ENCODE measurements at regions not wholly inside any gene's neighbourhood (a gene's known extent, or its start where the extent isn't known, plus 50 kb on each side); places are given as distances from the start of the nearest gene placed in this dataset.

GRCh38 chr11:93049740-93050139 lies 80.3 kb downstream of the MTNR1B start:
- Histone ChIP-seq H3K27me3 (ENCODE audit: control insufficient read depth in 3 of 3, insufficient read depth in 3 of 3, low read length in 2 of 3) (peaks cover 0 to 4% (median 0%) of the 10 kb centered on the region in 3 donors), H3K9ac (ENCODE audit: insufficient read depth in 1 of 2, low read length in 2 of 2) (no peak overlapping the region), H3K9me3 (ENCODE audit: control insufficient read depth in 4 of 4, insufficient read depth in 3 of 4, low read length in 3 of 4) (no peaks in the 10 kb centered on the region), H3K4me1 (ENCODE audit: control insufficient read depth in 5 of 5, insufficient read depth in 5 of 5, low read length in 5 of 5) (no peaks in the 10 kb centered on the region), H3K36me3 (ENCODE audit: control insufficient read depth in 4 of 4, insufficient read depth in 4 of 4, low read length in 4 of 4) (no peaks in the 10 kb centered on the region), H3K4me3 (no peak overlapping the region), H3K27ac (ENCODE audit: low read depth in 1 of 2, low read length in 1 of 2) (no peak overlapping the region)
- DNase-seq (no peak), ATAC-seq (ENCODE audit: insufficient read depth, low FRiP score) (no peak)
- WGBS, 2 donors: 31 to 43% methylated on average over 1 of the region's 1 CpG
- TF ChIP-seq, protein P1, sequence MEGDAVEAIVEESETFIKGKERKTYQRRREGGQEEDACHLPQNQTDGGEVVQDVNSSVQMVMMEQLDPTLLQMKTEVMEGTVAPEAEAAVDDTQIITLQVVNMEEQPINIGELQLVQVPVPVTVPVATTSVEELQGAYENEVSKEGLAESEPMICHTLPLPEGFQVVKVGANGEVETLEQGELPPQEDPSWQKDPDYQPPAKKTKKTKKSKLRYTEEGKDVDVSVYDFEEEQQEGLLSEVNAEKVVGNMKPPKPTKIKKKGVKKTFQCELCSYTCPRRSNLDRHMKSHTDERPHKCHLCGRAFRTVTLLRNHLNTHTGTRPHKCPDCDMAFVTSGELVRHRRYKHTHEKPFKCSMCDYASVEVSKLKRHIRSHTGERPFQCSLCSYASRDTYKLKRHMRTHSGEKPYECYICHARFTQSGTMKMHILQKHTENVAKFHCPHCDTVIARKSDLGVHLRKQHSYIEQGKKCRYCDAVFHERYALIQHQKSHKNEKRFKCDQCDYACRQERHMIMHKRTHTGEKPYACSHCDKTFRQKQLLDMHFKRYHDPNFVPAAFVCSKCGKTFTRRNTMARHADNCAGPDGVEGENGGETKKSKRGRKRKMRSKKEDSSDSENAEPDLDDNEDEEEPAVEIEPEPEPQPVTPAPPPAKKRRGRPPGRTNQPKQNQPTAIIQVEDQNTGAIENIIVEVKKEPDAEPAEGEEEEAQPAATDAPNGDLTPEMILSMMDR (IDR thresholded peaks at IDR 0.05; ENCODE audit: control extremely low read depth, extremely low read depth): no peak

GRCh38 chr11:93051186-93051585 lies 81.7 kb downstream of the MTNR1B start:
- no peak overlapping the region for H3K9ac ChIP-seq (ENCODE audit: insufficient read depth in 1 of 2, low read length in 2 of 2)
- no peaks in the 10 kb centered on the region for H3K9me3 ChIP-seq (ENCODE audit: control insufficient read depth in 4 of 4, insufficient read depth in 3 of 4, low read length in 3 of 4)
- H3K4me1 ChIP-seq (ENCODE audit: control insufficient read depth in 5 of 5, insufficient read depth in 5 of 5, low read length in 5 of 5): no peaks in the 10 kb centered on the region
- H3K4me3 ChIP-seq: no peak overlapping the region
- no peaks in the 10 kb centered on the region for H3K36me3 ChIP-seq (ENCODE audit: control insufficient read depth in 4 of 4, insufficient read depth in 4 of 4, low read length in 4 of 4)
- TF ChIP-seq, protein P1 (IDR thresholded peaks at IDR 0.05; ENCODE audit: control extremely low read depth, extremely low read depth): no peak
- no peak for DNase-seq
- peaks cover 0 to 4% (median 0%) of the 10 kb centered on the region in 3 donors for H3K27me3 ChIP-seq (ENCODE audit: control insufficient read depth in 3 of 3, insufficient read depth in 3 of 3, low read length in 2 of 3)
- H3K27ac ChIP-seq (ENCODE audit: low read depth in 1 of 2, low read length in 1 of 2): no peak overlapping the region
- 82 to 87% methylated on average over 2 of the region's 2 CpGs for WGBS, 2 donors
- ATAC-seq (ENCODE audit: insufficient read depth, low FRiP score): no peak

GRCh38 chr11:93053864-93054263 lies 84.4 kb downstream of the MTNR1B start:
- H3K36me3 ChIP-seq (ENCODE audit: control insufficient read depth in 4 of 4, insufficient read depth in 4 of 4, low read length in 4 of 4): no peaks in the 10 kb centered on the region
- TF ChIP-seq, protein P1 (IDR thresholded peaks at IDR 0.05; ENCODE audit: control extremely low read depth, extremely low read depth): no peak
- H3K9me3 ChIP-seq (ENCODE audit: control insufficient read depth in 4 of 4, insufficient read depth in 3 of 4, low read length in 3 of 4): no peaks in the 10 kb centered on the region
- 88 to 89% methylated on average over 2 of the region's 2 CpGs for WGBS, 2 donors
- H3K9ac ChIP-seq (ENCODE audit: insufficient read depth in 1 of 2, low read length in 2 of 2): no peak overlapping the region
- DNase-seq (no peak), ATAC-seq (ENCODE audit: insufficient read depth, low FRiP score) (no peak)
- H3K27ac ChIP-seq (ENCODE audit: low read depth in 1 of 2, low read length in 1 of 2): no peak overlapping the region
- H3K4me1 ChIP-seq (ENCODE audit: control insufficient read depth in 5 of 5, insufficient read depth in 5 of 5, low read length in 5 of 5): peaks cover 0 to 5% (median 0%) of the 10 kb centered on the region in 5 donors
- peaks cover 0 to 4% (median 0%) of the 10 kb centered on the region in 3 donors for H3K27me3 ChIP-seq (ENCODE audit: control insufficient read depth in 3 of 3, insufficient read depth in 3 of 3, low read length in 2 of 3)
- no peak overlapping the region for H3K4me3 ChIP-seq

GRCh38 chr11:93054279-93054678 lies 84.8 kb downstream of the MTNR1B start:
- no peaks in the 10 kb centered on the region for H3K36me3 ChIP-seq (ENCODE audit: control insufficient read depth in 4 of 4, insufficient read depth in 4 of 4, low read length in 4 of 4)
- ATAC-seq (ENCODE audit: insufficient read depth, low FRiP score): no peak
- no peak overlapping the region for H3K4me3 ChIP-seq
- H3K9ac ChIP-seq (ENCODE audit: insufficient read depth in 1 of 2, low read length in 2 of 2): no peak overlapping the region
- no peak for DNase-seq
- WGBS, 2 donors: 89 to 91% methylated on average over 4 of the region's 4 CpGs
- H3K27ac ChIP-seq (ENCODE audit: low read depth in 1 of 2, low read length in 1 of 2): no peak overlapping the region
- H3K9me3 ChIP-seq (ENCODE audit: control insufficient read depth in 4 of 4, insufficient read depth in 3 of 4, low read length in 3 of 4): no peaks in the 10 kb centered on the region
- H3K27me3 ChIP-seq (ENCODE audit: control insufficient read depth in 3 of 3, insufficient read depth in 3 of 3, low read length in 2 of 3): peaks cover 0 to 4% (median 0%) of the 10 kb centered on the region in 3 donors
- H3K4me1 ChIP-seq (ENCODE audit: control insufficient read depth in 5 of 5, insufficient read depth in 5 of 5, low read length in 5 of 5): peaks cover 0 to 9% (median 2%) of the 10 kb centered on the region in 5 donors
- TF ChIP-seq, protein P1 (IDR thresholded peaks at IDR 0.05; ENCODE audit: control extremely low read depth, extremely low read depth): no peak

Data from lung (tissue), 11 donors.